HFFc6 (cell line): ENCODE measurements at regions not wholly inside any gene's neighbourhood (a gene's known extent, or its start where the extent isn't known, plus 50 kb on each side); places are given as distances from the start of the nearest gene placed in this dataset.

Experiments used
- DNase-seq: peaks from one replicate; pipeline ENCODE4 v3.0.0-alpha.2; 2018
- H3K27ac Mint-ChIP-seq: 2 replicates; pipeline ENCODE4 v1.8.0; 2020; ENCODE audit warnings: mild to moderate bottlenecking, mixed read lengths
- H3K27me3 Mint-ChIP-seq: 2 replicates; pipeline ENCODE4 v1.8.0; 2021; ENCODE audit warnings: mild to moderate bottlenecking, moderate library complexity, mixed read lengths; ENCODE audit not compliant: insufficient read depth
- H3K36me3 Mint-ChIP-seq: 2 replicates; pipeline ENCODE4 v1.8.0; 2021; ENCODE audit warnings: low read depth, mixed read lengths
- H3K4me1 Mint-ChIP-seq: 2 replicates; pipeline ENCODE4 v1.8.0; 2020; ENCODE audit warnings: low read depth, mixed read lengths
- H3K4me3 Mint-ChIP-seq: 2 replicates; pipeline ENCODE4 v1.8.0; 2020; ENCODE audit warnings: mild to moderate bottlenecking, moderate library complexity, mixed read lengths
- H3K9me3 Mint-ChIP-seq: 2 replicates; pipeline ENCODE4 v1.8.0; 2020; ENCODE audit warnings: mild to moderate bottlenecking, mixed read lengths
- CTCF ChIP-seq: fragments of 200-600 bp; sonication (generic); IDR thresholded peaks from 2 replicates; pipeline ENCODE4 v1.5.0; 2021; ENCODE audit warnings: antibody characterized with exemption, mild to moderate bottlenecking

GRCh38 chr1:93810316-93810715, 68.7 kb downstream of the DNTTIP2 start:
- Mint-ChIP-seq H3K27ac (peak overlapping the region; percentile 94), H3K9me3 (peaks cover 19% of the 10 kb centered on the region), H3K4me1 (peaks cover 86% of the 10 kb centered on the region), H3K4me3 (no peak overlapping the region), H3K36me3 (peaks cover 28% of the 10 kb centered on the region), H3K27me3 (peaks cover 2% of the 10 kb centered on the region)
- no peak for TF ChIP-seq CTCF
- no peak for DNase-seq

GRCh38 chr1:93808871-93809270, 70.1 kb downstream of the DNTTIP2 start:
- no peak for TF ChIP-seq CTCF
- H3K4me1 Mint-ChIP-seq = peaks cover 89% of the 10 kb centered on the region
- no peak overlapping the region for H3K4me3 Mint-ChIP-seq
- peaks cover 19% of the 10 kb centered on the region for H3K9me3 Mint-ChIP-seq
- peaks cover 2% of the 10 kb centered on the region for H3K27me3 Mint-ChIP-seq
- H3K36me3 Mint-ChIP-seq = peaks cover 28% of the 10 kb centered on the region
- no peak for DNase-seq
- no peak overlapping the region for H3K27ac Mint-ChIP-seq

- H3K27me3 Mint-ChIP-seq = peaks cover 2% of the 10 kb centered on the region
- H3K4me3 Mint-ChIP-seq = no peak overlapping the region; the same call in 1 of the 2 replicates
- DNase-seq = no peak
- H3K4me1 Mint-ChIP-seq = peaks cover 89% of the 10 kb centered on the region
- no peak for TF ChIP-seq CTCF
- peaks cover 19% of the 10 kb centered on the region for H3K9me3 Mint-ChIP-seq
- H3K36me3 Mint-ChIP-seq = peaks cover 28% of the 10 kb centered on the region
- H3K27ac Mint-ChIP-seq = 0 out of 2 replicates have a peak overlapping the region, but pooled peaks have one; percentile 20
Measured at GRCh38 chr1:93807311-93807930, 71.6 kb downstream of the DNTTIP2 start.

- Mint-ChIP-seq H3K4me3 (peak overlapping the region; percentile 74), H3K9me3 (peaks cover 19% of the 10 kb centered on the region), H3K27ac (peak overlapping the region; percentile 76), H3K4me1 (peaks cover 85% of the 10 kb centered on the region), H3K27me3 (peaks cover 2% of the 10 kb centered on the region), H3K36me3 (peaks cover 30% of the 10 kb centered on the region)
- peak; percentile 33 for DNase-seq
- no peak for TF ChIP-seq CTCF
Measured at GRCh38 chr1:93805027-93805610, 73.9 kb downstream of the DNTTIP2 start.

- peaks cover 19% of the 10 kb centered on the region for H3K9me3 Mint-ChIP-seq
- DNase-seq = peak; percentile 95
- peak overlapping the region; percentile 74 for H3K4me3 Mint-ChIP-seq
Measured at GRCh38 chr1:93804412-93804811, 74.6 kb downstream of the DNTTIP2 start.

More at GRCh38 chr1:93804412-93804811, 74.6 kb downstream of the DNTTIP2 start:
- 0 out of 2 replicates have a peak, but pooled peaks have one; percentile 22 for TF ChIP-seq CTCF
- H3K36me3 Mint-ChIP-seq = peaks cover 28% of the 10 kb centered on the region
- peaks cover 2% of the 10 kb centered on the region for H3K27me3 Mint-ChIP-seq
- peaks cover 90% of the 10 kb centered on the region for H3K4me1 Mint-ChIP-seq
- H3K27ac Mint-ChIP-seq = peak overlapping the region; percentile 76
